ENCODE measurements at regions not wholly inside any gene's neighbourhood (a gene's known extent, or its start where the extent isn't known, plus 50 kb on each side); places are given as distances from the start of the nearest gene placed in this dataset.

GRCh38 chr17:36813957-36814563 is 123.2 kb upstream of the LHX1 start:
- no peak overlapping the region for H3K4me3 ChIP-seq (ENCODE audit: low read depth, low read length)
- TF ChIP-seq CTCF (IDR thresholded peaks at IDR 0.05), result no peak
- H2AFZ ChIP-seq, result no peak overlapping the region
- H3K27me3 ChIP-seq (ENCODE audit: control insufficient read depth, insufficient read depth, low read length), result no peaks in the 10 kb centered on the region
- no peak overlapping the region for H3K27ac ChIP-seq
- H3K9ac ChIP-seq, result no peak overlapping the region
- no peaks in the 10 kb centered on the region for H3K36me3 ChIP-seq (ENCODE audit: control insufficient read depth, insufficient read depth, low read length)
- H3K4me1 ChIP-seq, result no peaks in the 10 kb centered on the region
- no peaks in the 10 kb centered on the region for H3K79me2 ChIP-seq
- no peaks in the 10 kb centered on the region for H3K9me3 ChIP-seq (ENCODE audit: control insufficient read depth, low read length)
- H3K4me2 ChIP-seq (ENCODE audit: low read length), result no peak overlapping the region

DNA sequence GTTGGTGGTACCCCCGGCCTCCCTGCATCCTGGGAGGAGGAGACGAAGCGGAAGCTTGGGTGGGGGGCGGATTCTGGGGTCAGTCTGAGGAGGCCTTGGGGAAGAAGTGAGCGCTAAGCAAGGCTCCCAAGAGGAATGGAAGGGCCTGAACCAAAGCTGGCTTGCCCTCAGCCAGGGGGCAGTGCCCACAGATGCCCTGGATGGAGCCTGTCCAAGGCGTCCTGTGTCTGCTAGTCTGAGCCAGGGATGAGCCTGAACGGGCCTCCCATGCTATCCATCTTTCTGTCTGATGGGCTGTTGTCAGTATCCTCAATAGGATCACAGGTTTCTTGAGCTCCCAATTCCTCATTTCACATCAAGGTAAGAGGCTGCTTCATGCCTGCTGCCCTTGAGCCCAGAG is 122.3 kb upstream of the LHX1 start:
- H3K79me2 ChIP-seq, result no peaks in the 10 kb centered on the region
- no peak overlapping the region for H2AFZ ChIP-seq
- no peak overlapping the region for H3K9ac ChIP-seq
- no peak overlapping the region for H3K27ac ChIP-seq
- no peak overlapping the region for H3K4me2 ChIP-seq (ENCODE audit: low read length)
- TF ChIP-seq CTCF (IDR thresholded peaks at IDR 0.05), result no peak
- no peaks in the 10 kb centered on the region for H3K9me3 ChIP-seq (ENCODE audit: control insufficient read depth, low read length)
- no peaks in the 10 kb centered on the region for H3K27me3 ChIP-seq (ENCODE audit: control insufficient read depth, insufficient read depth, low read length)
- no peak overlapping the region for H3K4me3 ChIP-seq (ENCODE audit: low read depth, low read length)
- no peaks in the 10 kb centered on the region for H3K36me3 ChIP-seq (ENCODE audit: control insufficient read depth, insufficient read depth, low read length)
- no peaks in the 10 kb centered on the region for H3K4me1 ChIP-seq

- TF ChIP-seq CTCF (IDR thresholded peaks at IDR 0.05), result no peak
- Histone ChIP-seq H3K27me3 (ENCODE audit: control insufficient read depth, insufficient read depth, low read length) (no peaks in the 10 kb centered on the region), H3K4me1 (no peaks in the 10 kb centered on the region), H3K4me3 (ENCODE audit: low read depth, low read length) (no peak overlapping the region), H3K9me3 (ENCODE audit: control insufficient read depth, low read length) (no peaks in the 10 kb centered on the region), H3K27ac (no peak overlapping the region), H3K79me2 (no peaks in the 10 kb centered on the region), H3K4me2 (ENCODE audit: low read length) (no peak overlapping the region), H3K9ac (no peak overlapping the region), H2AFZ (no peak overlapping the region), H3K36me3 (ENCODE audit: control insufficient read depth, insufficient read depth, low read length) (no peaks in the 10 kb centered on the region)
Observed at GRCh38 chr17:36816214-36816906, 120.9 kb upstream of the LHX1 start.

- no peaks in the 10 kb centered on the region for H3K4me1 ChIP-seq
- no peak overlapping the region for H3K27ac ChIP-seq
- H3K4me3 ChIP-seq (ENCODE audit: low read depth, low read length), result no peak overlapping the region
- H3K9ac ChIP-seq, result no peak overlapping the region
- TF ChIP-seq CTCF (IDR thresholded peaks at IDR 0.05), result no peak
- no peaks in the 10 kb centered on the region for H3K36me3 ChIP-seq (ENCODE audit: control insufficient read depth, insufficient read depth, low read length)
- H3K79me2 ChIP-seq, result no peaks in the 10 kb centered on the region
- no peaks in the 10 kb centered on the region for H3K27me3 ChIP-seq (ENCODE audit: control insufficient read depth, insufficient read depth, low read length)
- no peaks in the 10 kb centered on the region for H3K9me3 ChIP-seq (ENCODE audit: control insufficient read depth, low read length)
- H2AFZ ChIP-seq, result no peak overlapping the region
- H3K4me2 ChIP-seq (ENCODE audit: low read length), result no peak overlapping the region
Observed at GRCh38 chr17:36816907-36817288, 120.4 kb upstream of the LHX1 start.
